Astrocyte (in vitro differentiated cells and primary cell): ENCODE measurements at regions not wholly inside any gene's neighbourhood (a gene's known extent, or its start where the extent isn't known, plus 50 kb on each side); places are given as distances from the start of the nearest gene placed in this dataset.

ENCODE experiments used
- DNase-seq: peaks from one replicate; pipeline ENCODE4 v3.0.0-alpha.2; 2010; ENCODE audit warnings: low read depth
- FAIRE-seq: peaks from 2 replicates; lab custom pipeline; 2011; peaks lifted over from hg19 to GRCh38; lab: Jason Lieb, UNC
- H2AFZ ChIP-seq: 2 replicates; pipeline ENCODE4 v1.6.0; 2012; ENCODE audit warnings: low read depth, low read length, inconsistent platforms
- H3K27ac ChIP-seq: 2 replicates; pipeline ENCODE4 v1.5.1; 2011; ENCODE audit warnings: low read depth, low read length, inconsistent platforms
- H3K27me3 ChIP-seq: 2 replicates; pipeline ENCODE4 v1.6.0; 2011; ENCODE audit warnings: low read length, inconsistent platforms; ENCODE audit not compliant: insufficient read depth
- H3K36me3 ChIP-seq: 2 replicates; pipeline ENCODE4 v1.5.1; 2011; ENCODE audit warnings: low read length, inconsistent platforms; ENCODE audit not compliant: insufficient read depth
- H3K4me1 ChIP-seq: 2 replicates; pipeline ENCODE4 v1.5.1; 2011; ENCODE audit warnings: low read length, inconsistent platforms; ENCODE audit not compliant: insufficient read depth
- H3K4me2 ChIP-seq: 2 replicates; pipeline ENCODE4 v1.6.0; 2012; ENCODE audit warnings: low read length, inconsistent platforms
- H3K4me3 ChIP-seq: 2 replicates; pipeline ENCODE4 v1.5.1; 2011; ENCODE audit warnings: low read depth, mild to moderate bottlenecking, low read length, inconsistent platforms; ENCODE audit not compliant: insufficient read depth
- H3K79me2 ChIP-seq: 2 replicates; pipeline ENCODE4 v1.6.0; 2012; ENCODE audit warnings: mild to moderate bottlenecking, low read length, inconsistent platforms; ENCODE audit not compliant: insufficient read depth
- H3K9ac ChIP-seq: 2 replicates; pipeline ENCODE4 v1.6.0; 2012; ENCODE audit warnings: mild to moderate bottlenecking, low read length, inconsistent platforms
- H3K9me3 ChIP-seq: 2 replicates; pipeline ENCODE4 v1.5.1; 2012; ENCODE audit warnings: low read depth, mild to moderate bottlenecking, low read length, inconsistent platforms; ENCODE audit not compliant: insufficient read depth
- H4K20me1 ChIP-seq: 2 replicates; pipeline ENCODE4 v1.6.0; 2012; ENCODE audit warnings: low read length, inconsistent platforms; ENCODE audit not compliant: insufficient read depth
- H3K27ac Mint-ChIP-seq: one replicate; pipeline ENCODE4 v1.8.0; 2021; ENCODE audit warnings: mild to moderate bottlenecking, mixed read lengths; ENCODE audit not compliant: unreplicated experiment
- H3K27me3 Mint-ChIP-seq: one replicate; pipeline ENCODE4 v1.8.0; 2021; ENCODE audit warnings: low read depth, mixed read lengths; ENCODE audit not compliant: unreplicated experiment
- H3K36me3 Mint-ChIP-seq: one replicate; pipeline ENCODE4 v1.8.0; 2021; ENCODE audit warnings: low read depth, mixed read lengths; ENCODE audit not compliant: unreplicated experiment
- H3K4me1 Mint-ChIP-seq: one replicate; pipeline ENCODE4 v1.8.0; 2021; ENCODE audit warnings: low read depth, mixed read lengths; ENCODE audit not compliant: unreplicated experiment
- H3K4me3 Mint-ChIP-seq: one replicate; pipeline ENCODE4 v1.8.0; 2021; ENCODE audit warnings: mild to moderate bottlenecking, moderate library complexity, mixed read lengths; ENCODE audit not compliant: unreplicated experiment
- H3K9me3 Mint-ChIP-seq: one replicate; pipeline ENCODE4 v1.8.0; 2021; ENCODE audit warnings: mild to moderate bottlenecking, mixed read lengths; ENCODE audit not compliant: unreplicated experiment
- EZH2 ChIP-seq: IDR thresholded peaks from 2 replicates; pipeline ENCODE4 v1.6.1; 2012; ENCODE audit warnings: mild to moderate bottlenecking, low read length, inconsistent platforms; ENCODE audit not compliant: insufficient read depth
- TF ChIP-seq, protein P1 (sequence below): IDR thresholded peaks from 2 replicates; pipeline ENCODE4 v1.5.1; 2011; ENCODE audit warnings: low read depth, mild to moderate bottlenecking, inconsistent platforms, low read length, moderate library complexity; ENCODE audit not compliant: insufficient read depth

DNA sequence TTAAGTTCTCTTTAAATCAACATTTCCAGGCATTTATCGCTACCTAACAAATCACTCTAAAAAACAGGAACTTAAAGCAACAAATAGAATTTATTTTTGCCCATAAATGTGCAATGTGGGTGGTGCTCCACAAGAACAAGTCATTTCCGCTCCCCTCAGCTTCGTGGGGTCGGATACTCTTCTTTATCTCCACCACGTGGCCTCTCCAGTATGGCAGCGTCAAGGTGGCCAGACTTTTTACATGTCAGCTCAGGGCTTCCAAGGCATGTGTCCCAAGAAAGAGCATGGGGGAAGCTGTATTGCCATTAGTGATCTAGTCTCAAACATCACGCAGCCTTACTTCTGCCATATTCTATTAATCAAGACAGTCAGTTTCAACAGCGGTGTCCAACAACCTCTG lies 249.2 kb upstream of the NOCT start:
- FAIRE-seq: no peak
- H3K4me3 Mint-ChIP-seq: no peak overlapping the region

DNA sequence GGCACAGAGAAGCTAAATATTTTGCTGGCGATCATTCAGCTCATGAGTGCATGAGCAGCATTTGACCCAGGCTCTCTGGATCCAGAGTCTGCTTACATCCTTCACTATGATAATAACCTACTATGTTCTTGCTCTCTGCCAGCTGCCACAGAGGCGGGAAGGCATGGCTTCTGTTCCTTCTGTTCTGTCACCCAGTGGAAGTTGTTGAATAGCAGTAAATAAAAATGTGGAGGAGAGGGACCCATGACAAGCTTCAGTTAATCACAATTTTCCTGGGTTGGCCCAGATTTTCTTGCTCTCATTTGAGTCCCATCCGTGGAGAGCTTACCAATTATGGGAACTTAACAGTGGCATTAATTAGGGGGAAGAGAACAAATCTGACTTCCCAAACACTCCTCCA lies 250.1 kb upstream of the NOCT start:
- Histone ChIP-seq H4K20me1 (no peaks in the 10 kb centered on the region), H3K36me3 (no peaks in the 10 kb centered on the region), H3K4me1 (no peaks in the 10 kb centered on the region), H3K9ac (no peak overlapping the region), H3K27me3 (no peaks in the 10 kb centered on the region), H3K4me3 (no peak overlapping the region), H3K9me3 (no peaks in the 10 kb centered on the region), H2AFZ (no peak overlapping the region), H3K4me2 (no peak overlapping the region), H3K79me2 (no peaks in the 10 kb centered on the region), H3K27ac (no peak overlapping the region)
- H3K4me3 Mint-ChIP-seq: no peak overlapping the region
- peaks cover 7% of the 10 kb centered on the region for H3K27me3 Mint-ChIP-seq
- no peaks in the 10 kb centered on the region for H3K9me3 Mint-ChIP-seq
- no peak overlapping the region for H3K27ac Mint-ChIP-seq
- TF ChIP-seq, protein P1, sequence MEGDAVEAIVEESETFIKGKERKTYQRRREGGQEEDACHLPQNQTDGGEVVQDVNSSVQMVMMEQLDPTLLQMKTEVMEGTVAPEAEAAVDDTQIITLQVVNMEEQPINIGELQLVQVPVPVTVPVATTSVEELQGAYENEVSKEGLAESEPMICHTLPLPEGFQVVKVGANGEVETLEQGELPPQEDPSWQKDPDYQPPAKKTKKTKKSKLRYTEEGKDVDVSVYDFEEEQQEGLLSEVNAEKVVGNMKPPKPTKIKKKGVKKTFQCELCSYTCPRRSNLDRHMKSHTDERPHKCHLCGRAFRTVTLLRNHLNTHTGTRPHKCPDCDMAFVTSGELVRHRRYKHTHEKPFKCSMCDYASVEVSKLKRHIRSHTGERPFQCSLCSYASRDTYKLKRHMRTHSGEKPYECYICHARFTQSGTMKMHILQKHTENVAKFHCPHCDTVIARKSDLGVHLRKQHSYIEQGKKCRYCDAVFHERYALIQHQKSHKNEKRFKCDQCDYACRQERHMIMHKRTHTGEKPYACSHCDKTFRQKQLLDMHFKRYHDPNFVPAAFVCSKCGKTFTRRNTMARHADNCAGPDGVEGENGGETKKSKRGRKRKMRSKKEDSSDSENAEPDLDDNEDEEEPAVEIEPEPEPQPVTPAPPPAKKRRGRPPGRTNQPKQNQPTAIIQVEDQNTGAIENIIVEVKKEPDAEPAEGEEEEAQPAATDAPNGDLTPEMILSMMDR: no peak
- no peak for TF ChIP-seq EZH2
- FAIRE-seq: no peak
- H3K4me1 Mint-ChIP-seq: no peaks in the 10 kb centered on the region
- DNase-seq: no peak
- no peaks in the 10 kb centered on the region for H3K36me3 Mint-ChIP-seq

More for the DNA sequence above, 249.2 kb upstream of the NOCT start:
- H3K4me1 ChIP-seq: no peaks in the 10 kb centered on the region
- H3K27me3 Mint-ChIP-seq: peaks cover 7% of the 10 kb centered on the region
- H3K27ac Mint-ChIP-seq: no peak overlapping the region
- no peaks in the 10 kb centered on the region for H3K79me2 ChIP-seq
- H3K4me3 ChIP-seq: no peak overlapping the region
- no peaks in the 10 kb centered on the region for H3K27me3 ChIP-seq
- no peaks in the 10 kb centered on the region for H3K36me3 Mint-ChIP-seq
- H3K9me3 ChIP-seq: no peaks in the 10 kb centered on the region
- H4K20me1 ChIP-seq: no peaks in the 10 kb centered on the region
- H3K9ac ChIP-seq: no peak overlapping the region
- no peaks in the 10 kb centered on the region for H3K9me3 Mint-ChIP-seq
- no peaks in the 10 kb centered on the region for H3K36me3 ChIP-seq
- no peak overlapping the region for H2AFZ ChIP-seq
- no peak overlapping the region for H3K27ac ChIP-seq
- H3K4me2 ChIP-seq: no peak overlapping the region
- H3K4me1 Mint-ChIP-seq: no peaks in the 10 kb centered on the region
- no peak for DNase-seq
- TF ChIP-seq EZH2: no peak
- TF ChIP-seq, protein P1: no peak

DNA sequence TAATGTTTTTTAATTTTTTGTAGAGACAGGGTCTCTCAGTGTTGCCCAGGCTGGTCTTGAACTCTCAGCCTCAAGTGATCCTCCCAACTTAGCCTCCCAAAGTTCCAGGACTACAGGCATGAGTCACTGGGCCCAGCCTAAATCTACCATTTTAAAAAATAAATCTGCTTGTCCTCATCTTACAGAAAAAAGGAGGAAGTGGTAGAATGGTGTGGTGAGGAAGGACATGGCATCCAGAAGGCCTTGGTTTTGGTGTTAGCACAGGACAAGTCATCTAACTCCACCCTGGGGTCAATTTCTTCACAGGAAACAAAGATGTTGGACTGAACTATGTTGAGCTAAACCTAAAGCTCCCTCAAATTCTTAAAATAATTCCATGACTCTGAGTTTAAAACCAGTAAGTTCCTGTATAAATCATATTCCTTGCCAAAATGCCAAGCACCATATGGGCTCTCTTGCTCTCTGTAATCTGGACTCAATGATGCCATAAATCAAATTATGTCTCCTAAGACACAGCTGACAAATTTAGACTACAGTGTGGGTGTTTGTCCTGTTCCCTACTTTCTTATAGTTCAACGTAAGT lies 253.9 kb upstream of the NOCT start:
- H3K27me3 Mint-ChIP-seq: peaks cover 7% of the 10 kb centered on the region
- no peak overlapping the region for H3K4me2 ChIP-seq
- no peaks in the 10 kb centered on the region for H3K9me3 Mint-ChIP-seq
- no peaks in the 10 kb centered on the region for H3K36me3 Mint-ChIP-seq
- no peaks in the 10 kb centered on the region for H3K79me2 ChIP-seq
- no peak overlapping the region for H3K27ac ChIP-seq
- H3K27ac Mint-ChIP-seq: no peak overlapping the region
- no peaks in the 10 kb centered on the region for H3K27me3 ChIP-seq
- H4K20me1 ChIP-seq: no peaks in the 10 kb centered on the region
- no peaks in the 10 kb centered on the region for H3K4me1 ChIP-seq
- no peaks in the 10 kb centered on the region for H3K9me3 ChIP-seq
- TF ChIP-seq EZH2: no peak
- TF ChIP-seq, protein P1: no peak
- no peaks in the 10 kb centered on the region for H3K4me1 Mint-ChIP-seq
- no peak overlapping the region for H2AFZ ChIP-seq
- no peak overlapping the region for H3K4me3 ChIP-seq
- H3K4me3 Mint-ChIP-seq: no peak overlapping the region
- no peak for FAIRE-seq
- H3K36me3 ChIP-seq: no peaks in the 10 kb centered on the region
- peak; percentile 60 for DNase-seq
- H3K9ac ChIP-seq: no peak overlapping the region
